ENCODE measurements at regions not wholly inside any gene's neighbourhood (a gene's known extent, or its start where the extent isn't known, plus 50 kb on each side); places are given as distances from the start of the nearest gene placed in this dataset.

GRCh38 chr9:14478175-14479162 is 164.5 kb upstream of the NFIB start:
- H2AFZ ChIP-seq (ENCODE audit: low read depth, low read length): no peak overlapping the region
- H3K36me3 ChIP-seq (ENCODE audit: control insufficient read depth, insufficient read depth, low read length): no peaks in the 10 kb centered on the region
- H4K20me1 ChIP-seq (replicated peaks; ENCODE audit: control insufficient read depth, insufficient read depth, low read length): no peaks in the 10 kb centered on the region
- no peak overlapping the region for H3K9ac ChIP-seq (ENCODE audit: insufficient read depth in 1 of 2, low read depth in 2 of 2, low read length in 2 of 2)
- DNase-seq (ENCODE audit: extremely low read depth in 1 of 4, low spot score in 3 of 4) (no peak), FAIRE-seq (no peak), ATAC-seq (peak; percentile 87)
- BruUV-seq (replicated peaks): no TSS peak
- CTCF ChIA-PET (ENCODE audit: low intra/inter-chr PET ratio): no interaction called here
- in situ Hi-C loops (cut with MboI): no loop called here
- H3K27me3 ChIP-seq (ENCODE audit: control insufficient read depth in 2 of 2, insufficient read depth in 2 of 2, low read length in 2 of 2): no peaks in the 10 kb centered on the region
- H3K4me3 ChIP-seq: no peak overlapping the region
- intact Hi-C loops (cut with micrococcal nuclease): loop anchor here (1.0 to 5.0 kb wide), 3 partner anchors 44 to 174 kb away; no protein-coding TSS in a partner anchor
- 44% methylated on average over 3 of the region's 3 CpGs for WGBS (ENCODE audit: insufficient coverage, low coverage, missing lambda C conversion rate)
- H3K9me1 ChIP-seq (ENCODE audit: control insufficient read depth, insufficient read depth, low read length): no peaks in the 10 kb centered on the region
- H3K4me2 ChIP-seq (ENCODE audit: insufficient read depth, low read length): no peak overlapping the region
- no peak overlapping the region; the same call in 2 of the 3 replicates for H3K27ac ChIP-seq (ENCODE audit: extremely low read depth, low read depth, low read length)
- peaks cover 0 to 7% of the 10 kb centered on the region in 2 experiments; a peak in 3 of 5 replicates for H3K4me1 ChIP-seq (replicated peaks in 1 of 2; ENCODE audit: control insufficient read depth in 2 of 2, insufficient read depth in 2 of 2, low read length in 2 of 2)
- H3K79me2 ChIP-seq (ENCODE audit: control insufficient read depth, insufficient read depth, low read length): no peaks in the 10 kb centered on the region
- H3K9me3 ChIP-seq (replicated peaks; ENCODE audit: control insufficient read depth, insufficient read depth, low read depth, low read length): no peaks in the 10 kb centered on the region
- POLR2A ChIA-PET: interaction anchor here (0.6 kb wide), 1 partner anchor 11 kb away, joined by 3 read pairs; no protein-coding TSS in a partner anchor
- TF ChIP-seq KDM4B (IDR thresholded peaks at IDR 0.05; ENCODE audit: borderline replicate concordance in 2 of 2, low read depth in 1 of 2) (no peak), NR2C2 (CRISPR knock-in tag; IDR thresholded peaks at IDR 0.05) (no peak), NR2C2 (tag; IDR thresholded peaks at IDR 0.05) (0 out of 2 replicates have a peak, but pooled peaks have one; percentile 33), DPF2 (IDR thresholded peaks at IDR 0.05) (no peak), BRD9 (IDR thresholded peaks at IDR 0.05; ENCODE audit: low read depth, partially characterized antibody) (peak; percentile 63), PRDM10 (IDR thresholded peaks at IDR 0.05; ENCODE audit: partially characterized antibody) (no peak), HSF4 (CRISPR knock-in tag; IDR thresholded peaks at IDR 0.05; ENCODE audit: borderline replicate concordance) (no peak), ZNF174 (CRISPR knock-in tag; IDR thresholded peaks at IDR 0.05) (no peak), NFIC (IDR thresholded peaks at IDR 0.05) (no peak), CLOCK (CRISPR knock-in tag; IDR thresholded peaks at IDR 0.05; ENCODE audit: borderline replicate concordance) (no peak), MXI1 (IDR thresholded peaks at IDR 0.05; ENCODE audit: low read depth, low read length) (no peak), HNRNPK (IDR thresholded peaks at IDR 0.05; ENCODE audit: low read depth, low read length, poor library complexity, severe bottlenecking) (no peak), CBX5 (IDR thresholded peaks at IDR 0.05; ENCODE audit: borderline replicate concordance, low read depth) (no peak), EP300 (IDR thresholded peaks at IDR 0.05; ENCODE audit: low read length) (peak; percentile 63)

Measured in K562 (cell line).